ENCODE measurements at regions not wholly inside any gene's neighbourhood (a gene's known extent, or its start where the extent isn't known, plus 50 kb on each side); places are given as distances from the start of the nearest gene placed in this dataset.

DNA sequence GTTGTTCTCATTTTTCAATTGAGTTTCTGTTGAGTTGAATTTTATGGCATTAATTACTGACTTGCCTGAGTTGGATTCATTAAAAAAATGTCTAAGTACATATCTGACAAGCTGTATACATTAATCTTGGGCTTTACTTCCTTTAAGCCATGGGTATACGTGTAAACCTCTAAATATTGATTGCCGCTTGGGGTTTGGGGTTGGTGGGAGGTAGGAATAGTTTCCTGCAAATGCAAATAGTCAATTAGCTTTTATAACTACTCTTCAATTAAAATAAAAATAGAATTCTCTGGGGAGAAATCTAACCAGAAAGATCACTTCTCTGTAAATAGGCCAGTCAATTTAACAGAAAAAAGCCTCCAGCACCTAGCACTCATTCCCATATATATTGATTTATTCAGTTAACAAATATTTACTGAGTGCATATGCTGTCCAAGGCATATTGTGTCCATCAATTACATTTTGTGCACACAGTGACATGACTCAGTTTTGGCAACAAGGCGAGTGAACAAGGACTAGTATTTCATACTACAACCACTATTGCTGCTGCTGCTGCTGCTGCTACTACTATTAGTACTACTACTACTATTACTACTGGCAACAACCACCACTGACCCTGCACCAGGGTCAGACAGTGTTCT is 306.8 kb downstream of the RFC3 start:
- WGBS, 4 donors = 87 to 89% (median 88%) methylated on average over 3 of the region's 3 CpGs
- Histone ChIP-seq H3K4me3 (no peak overlapping the region), H3K36me3 (no peaks in the 10 kb centered on the region), H3K9me3 (no peaks in the 10 kb centered on the region), H3K27me3 (no peaks in the 10 kb centered on the region), H3K27ac (no peak overlapping the region), H3K4me1 (no peaks in the 10 kb centered on the region)
- DNase-seq = no peak
- intact Hi-C loops (cut with DNase I) = no loop called here
- no peak for ATAC-seq
- TF ChIP-seq, protein P1, sequence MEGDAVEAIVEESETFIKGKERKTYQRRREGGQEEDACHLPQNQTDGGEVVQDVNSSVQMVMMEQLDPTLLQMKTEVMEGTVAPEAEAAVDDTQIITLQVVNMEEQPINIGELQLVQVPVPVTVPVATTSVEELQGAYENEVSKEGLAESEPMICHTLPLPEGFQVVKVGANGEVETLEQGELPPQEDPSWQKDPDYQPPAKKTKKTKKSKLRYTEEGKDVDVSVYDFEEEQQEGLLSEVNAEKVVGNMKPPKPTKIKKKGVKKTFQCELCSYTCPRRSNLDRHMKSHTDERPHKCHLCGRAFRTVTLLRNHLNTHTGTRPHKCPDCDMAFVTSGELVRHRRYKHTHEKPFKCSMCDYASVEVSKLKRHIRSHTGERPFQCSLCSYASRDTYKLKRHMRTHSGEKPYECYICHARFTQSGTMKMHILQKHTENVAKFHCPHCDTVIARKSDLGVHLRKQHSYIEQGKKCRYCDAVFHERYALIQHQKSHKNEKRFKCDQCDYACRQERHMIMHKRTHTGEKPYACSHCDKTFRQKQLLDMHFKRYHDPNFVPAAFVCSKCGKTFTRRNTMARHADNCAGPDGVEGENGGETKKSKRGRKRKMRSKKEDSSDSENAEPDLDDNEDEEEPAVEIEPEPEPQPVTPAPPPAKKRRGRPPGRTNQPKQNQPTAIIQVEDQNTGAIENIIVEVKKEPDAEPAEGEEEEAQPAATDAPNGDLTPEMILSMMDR (IDR thresholded peaks at IDR 0.05) = no peak
- TF ChIP-seq POLR2A (IDR thresholded peaks at IDR 0.05) = no peak

DNA sequence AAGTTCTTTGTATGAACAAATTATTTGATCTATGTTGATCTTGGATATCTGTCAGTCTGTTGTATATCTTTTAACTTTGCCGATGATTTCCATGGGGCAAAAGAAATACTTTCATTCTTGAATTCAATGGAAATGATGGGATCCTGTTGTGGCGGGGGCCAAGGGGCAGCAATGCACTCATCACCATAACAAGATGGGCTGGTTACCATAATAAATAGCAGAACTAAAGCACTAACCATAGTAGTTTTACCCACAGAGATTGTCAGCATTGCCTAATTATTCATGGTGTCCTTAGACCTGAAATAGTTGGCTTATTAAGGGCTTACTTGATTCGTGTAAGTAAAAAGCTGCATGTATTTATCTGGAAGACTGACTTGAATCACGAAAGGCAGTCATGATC is 309.6 kb downstream of the RFC3 start:
- DNase-seq = no peak
- no peak for ATAC-seq
- TF ChIP-seq POLR2A (IDR thresholded peaks at IDR 0.05) = no peak
- TF ChIP-seq, protein P1 (IDR thresholded peaks at IDR 0.05) = no peak
- WGBS, 4 donors = 84 to 93% (median 92%) methylated on average over 4 of the region's 4 CpGs
- Histone ChIP-seq H3K36me3 (no peaks in the 10 kb centered on the region), H3K27me3 (no peaks in the 10 kb centered on the region), H3K9me3 (no peaks in the 10 kb centered on the region), H3K4me1 (no peaks in the 10 kb centered on the region), H3K27ac (no peak overlapping the region), H3K4me3 (no peak overlapping the region)
- intact Hi-C loops (cut with DNase I) = no loop called here

DNA sequence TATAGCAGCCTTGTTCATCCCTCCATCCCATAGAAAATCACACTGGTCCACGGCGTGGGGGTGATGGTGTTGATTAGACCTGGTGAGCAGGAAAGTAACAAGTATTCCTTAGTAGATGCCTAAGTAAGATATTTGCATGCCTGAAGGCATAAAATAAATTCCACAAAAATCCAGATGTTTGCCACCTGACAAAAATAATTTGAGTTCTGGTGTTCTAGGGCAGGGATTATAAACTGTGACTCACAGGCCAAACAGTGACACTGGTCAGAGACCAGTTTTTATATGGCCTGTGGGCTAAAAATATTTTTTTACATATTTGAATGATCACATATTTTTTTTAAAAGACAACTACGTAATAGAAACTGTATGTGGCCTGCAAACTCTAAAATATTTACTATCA is 310.7 kb downstream of the RFC3 start:
- Histone ChIP-seq H3K4me1 (no peaks in the 10 kb centered on the region), H3K4me3 (no peak overlapping the region), H3K9me3 (no peaks in the 10 kb centered on the region), H3K27ac (no peak overlapping the region), H3K36me3 (no peaks in the 10 kb centered on the region), H3K27me3 (no peaks in the 10 kb centered on the region)
- ATAC-seq (no peak), DNase-seq (no peak)
- TF ChIP-seq, protein P1 (IDR thresholded peaks at IDR 0.05) = no peak
- no peak for TF ChIP-seq POLR2A (IDR thresholded peaks at IDR 0.05)
- intact Hi-C loops (cut with DNase I) = no loop called here
- WGBS, 4 donors = 79 to 93% (median 89%) methylated on average over 3 of the region's 3 CpGs

DNA sequence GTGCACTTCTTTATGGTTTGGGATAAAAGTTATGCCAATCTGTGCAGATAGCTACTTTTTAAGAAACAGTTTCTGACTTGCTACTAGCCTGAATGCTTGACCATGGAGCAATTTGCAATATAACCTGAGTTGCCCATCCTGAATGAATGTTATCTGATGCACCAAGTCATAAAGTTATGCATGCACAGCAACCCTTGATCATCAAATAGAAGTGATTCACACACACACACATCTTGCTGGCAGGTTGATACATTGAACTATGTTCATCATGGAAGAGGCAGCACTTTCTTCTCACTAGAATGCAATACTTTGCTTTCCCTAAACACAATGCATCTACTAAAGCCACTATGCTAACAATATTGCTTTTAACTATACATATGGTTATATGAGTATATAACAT is 311.5 kb downstream of the RFC3 start:
- no peak overlapping the region for H3K27ac ChIP-seq

More for the DNA sequence above, 311.5 kb downstream of the RFC3 start:
- intact Hi-C loops (cut with DNase I) = no loop called here
- H3K27me3 ChIP-seq = no peaks in the 10 kb centered on the region
- TF ChIP-seq, protein P1 (IDR thresholded peaks at IDR 0.05) = no peak
- no peak for TF ChIP-seq POLR2A (IDR thresholded peaks at IDR 0.05)
- H3K4me3 ChIP-seq = no peak overlapping the region
- H3K9me3 ChIP-seq = no peaks in the 10 kb centered on the region
- no peaks in the 10 kb centered on the region for H3K36me3 ChIP-seq
- ATAC-seq = no peak
- no peaks in the 10 kb centered on the region for H3K4me1 ChIP-seq
- no peak for DNase-seq

All from heart left ventricle (tissue), 16 donors.